Fibroblast of the aortic adventitia (primary cell): ENCODE measurements at regions not wholly inside any gene's neighbourhood (a gene's known extent, or its start where the extent isn't known, plus 50 kb on each side); places are given as distances from the start of the nearest gene placed in this dataset.
A peak's percentile ranks its signal among the peaks of the same experiment; 100 is the strongest.

Experiments
- DNase-seq: peaks from one replicate; pipeline ENCODE4 v3.0.0-alpha.2; 2010; ENCODE audit warnings: low read depth
- H3K4me3 ChIP-seq: 2 replicates; pipeline ENCODE4 v1.5.1; 2011; ENCODE audit warnings: low read depth, mild to moderate bottlenecking, control low read depth, low read length, moderate library complexity
- CTCF ChIP-seq: IDR thresholded peaks from 2 replicates; pipeline ENCODE4 v1.5.1; 2011; ENCODE audit warnings: mild to moderate bottlenecking, low read length, control low read depth, inconsistent platforms; ENCODE audit not compliant: insufficient read depth

GRCh38 chr22:26744892-26745808 is 87.8 kb downstream of the MIAT start:
- DNase-seq: peak; percentile 47
- H3K4me3 ChIP-seq: no peak overlapping the region
- no peak for TF ChIP-seq CTCF

GRCh38 chr22:26746311-26746710 is 88.9 kb downstream of the MIAT start:
- H3K4me3 ChIP-seq: no peak overlapping the region
- TF ChIP-seq CTCF: no peak
- DNase-seq: no peak

DNA sequence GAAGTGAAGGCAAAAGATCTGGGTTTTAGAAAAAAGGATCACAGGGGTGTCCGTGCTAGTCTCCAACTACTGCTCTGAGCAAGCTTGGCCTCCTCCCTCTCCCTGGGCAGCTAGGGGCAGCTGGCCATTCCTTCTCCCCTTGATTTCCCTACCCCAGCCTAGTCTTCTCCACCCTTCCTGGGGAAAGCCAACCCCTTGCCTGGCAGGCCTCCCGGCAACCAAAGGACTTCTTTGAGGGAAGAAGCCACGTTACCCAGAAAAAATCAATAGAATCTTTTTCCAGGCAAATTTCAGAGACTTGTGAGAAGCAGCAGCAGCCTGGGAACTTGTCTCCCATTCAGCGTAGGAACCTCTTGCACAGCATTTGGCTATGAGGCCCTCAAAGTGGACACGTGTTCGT is 91.5 kb downstream of the MIAT start:
- peak; percentile 40 for DNase-seq
- TF ChIP-seq CTCF: no peak
- no peak overlapping the region for H3K4me3 ChIP-seq

DNA sequence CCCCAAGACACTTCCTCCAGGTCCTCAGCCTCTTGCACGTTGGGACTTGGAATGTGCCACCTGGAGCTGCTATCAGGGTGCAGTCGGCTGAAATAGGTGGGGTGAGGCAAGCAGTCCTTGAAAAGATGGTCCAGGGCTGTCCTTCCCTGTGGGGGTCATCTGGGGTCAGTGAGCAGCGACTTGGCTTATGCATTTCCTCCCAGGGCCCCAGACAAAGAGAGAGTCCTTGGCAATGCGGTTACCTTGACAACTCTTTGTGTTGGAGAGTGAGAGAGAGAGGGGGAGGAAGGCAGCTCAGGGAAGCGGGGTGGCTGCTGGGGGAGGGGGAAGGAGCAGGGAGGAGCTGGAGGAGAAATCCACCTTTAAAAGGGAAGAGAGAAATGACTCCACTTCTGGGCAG is 93.8 kb downstream of the MIAT start:
- H3K4me3 ChIP-seq: no peak overlapping the region
- DNase-seq: no peak
- TF ChIP-seq CTCF: no peak

DNA sequence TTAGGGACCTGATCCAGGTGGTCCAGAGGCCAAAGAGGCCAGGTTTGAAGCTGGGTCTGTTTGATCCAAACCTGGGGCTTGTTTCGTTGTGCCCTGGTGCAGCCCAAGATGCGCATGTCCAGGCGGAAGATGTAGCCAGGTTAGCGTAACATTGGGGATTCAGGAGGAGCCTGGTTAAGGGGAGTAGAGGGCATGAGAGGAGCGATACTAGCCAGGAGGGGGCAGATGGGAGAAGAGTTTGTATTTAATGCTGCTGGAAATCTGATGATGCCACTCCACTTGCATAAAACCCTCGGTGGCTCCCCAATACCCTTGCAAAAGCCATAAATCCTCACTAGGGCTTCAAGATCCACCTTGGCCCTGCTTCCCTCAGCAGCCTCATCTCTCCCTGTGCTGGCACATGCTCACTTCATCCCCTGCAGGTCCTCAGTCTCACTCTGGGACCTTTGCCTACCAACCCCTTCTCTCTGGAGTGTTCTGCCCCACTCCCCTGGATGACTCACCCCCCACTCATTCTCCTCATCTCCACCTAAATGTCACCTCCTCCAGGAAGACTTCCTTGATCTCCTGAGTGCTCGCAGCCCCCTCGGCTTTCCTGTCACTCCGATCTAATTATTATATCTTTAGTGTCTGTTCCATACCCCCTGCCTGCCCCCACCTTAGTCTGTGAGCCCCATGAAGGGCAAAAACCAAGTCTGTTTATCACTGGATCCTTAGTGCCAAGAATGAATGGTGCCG is 95.9 kb downstream of the MIAT start:
- no peak for DNase-seq
- no peak for TF ChIP-seq CTCF
- H3K4me3 ChIP-seq: no peak overlapping the region

- peak overlapping the region; percentile 46 for H3K4me3 ChIP-seq
- DNase-seq: peak; percentile 47
- peak; percentile 69 for TF ChIP-seq CTCF
Measured at GRCh38 chr22:26756675-26757293, 99.4 kb downstream of the MIAT start.
